Activated CD4-positive, alpha-beta memory T cell treated with anti-CD3 and anti-CD28 coated beads, Interleukin-2, amount 10 ng/mL, durations not matched to agents 7 days and 5 days (primary cell): ENCODE measurements at regions not wholly inside any gene's neighbourhood (a gene's known extent, or its start where the extent isn't known, plus 50 kb on each side); places are given as distances from the start of the nearest gene placed in this dataset.

Experiments
- CTCF ChIA-PET: fragments of 350-600 bp; sonication (Branson Sonifier 250); formaldehyde crosslinking; loops from one replicate; lab custom pipeline; 2021; ENCODE audit warnings: antibody characterized with exemption, inconsistent platforms; lab: Charles Lee
- POLR2A ChIA-PET: fragments of 350-600 bp; sonication (Branson Sonifier 250); formaldehyde crosslinking; loops from one replicate; lab custom pipeline; 2021; ENCODE audit warnings: antibody characterized with exemption; lab: Charles Lee
- DNase-seq: peaks from one replicate; pipeline ENCODE4 v3.0.0-alpha.2; 2020
- H3K27ac Mint-ChIP-seq: one replicate; pipeline ENCODE4 v1.8.0; 2021; ENCODE audit warnings: mild to moderate bottlenecking, mixed read lengths
- H3K27me3 Mint-ChIP-seq: one replicate; pipeline ENCODE4 v1.8.0; 2021; ENCODE audit warnings: mixed read lengths
- H3K36me3 Mint-ChIP-seq: one replicate; pipeline ENCODE4 v1.8.0; 2021; ENCODE audit warnings: low read depth, mixed read lengths
- H3K4me1 Mint-ChIP-seq: one replicate; pipeline ENCODE4 v1.8.0; 2021; ENCODE audit warnings: mixed read lengths
- H3K4me3 Mint-ChIP-seq: one replicate; pipeline ENCODE4 v1.8.0; 2021; ENCODE audit warnings: mild to moderate bottlenecking, mixed read lengths
- H3K9me3 Mint-ChIP-seq: one replicate; pipeline ENCODE4 v1.8.0; 2021; ENCODE audit warnings: mixed read lengths

- Mint-ChIP-seq H3K36me3 (no peaks in the 10 kb centered on the region), H3K4me1 (no peaks in the 10 kb centered on the region), H3K27ac (no peak overlapping the region), H3K4me3 (no peak overlapping the region), H3K27me3 (no peaks in the 10 kb centered on the region), H3K9me3 (peaks cover 4% of the 10 kb centered on the region)
- POLR2A ChIA-PET: no interaction called here
- CTCF ChIA-PET: no interaction called here
- DNase-seq: no peak
Observed at GRCh38 chr22:49192857-49193250, 634.8 kb downstream of the BRD1 start.

GRCh38 chr22:49192180-49192856 lies 635.4 kb downstream of the BRD1 start:
- Mint-ChIP-seq H3K9me3 (peaks cover 4% of the 10 kb centered on the region), H3K27me3 (no peaks in the 10 kb centered on the region), H3K4me1 (no peaks in the 10 kb centered on the region), H3K4me3 (no peak overlapping the region), H3K36me3 (no peaks in the 10 kb centered on the region), H3K27ac (no peak overlapping the region)
- no peak for DNase-seq
- ChIA-PET POLR2A (no interaction called here), CTCF (no interaction called here)

GRCh38 chr22:49191506-49191980 lies 636.1 kb downstream of the BRD1 start:
- POLR2A ChIA-PET: no interaction called here
- H3K27ac Mint-ChIP-seq: no peak overlapping the region
- peaks cover 4% of the 10 kb centered on the region for H3K9me3 Mint-ChIP-seq
- H3K4me3 Mint-ChIP-seq: no peak overlapping the region
- DNase-seq: no peak
- H3K36me3 Mint-ChIP-seq: no peaks in the 10 kb centered on the region
- no peaks in the 10 kb centered on the region for H3K27me3 Mint-ChIP-seq
- no peaks in the 10 kb centered on the region for H3K4me1 Mint-ChIP-seq
- CTCF ChIA-PET: no interaction called here

- Mint-ChIP-seq H3K27me3 (no peaks in the 10 kb centered on the region), H3K4me1 (no peaks in the 10 kb centered on the region), H3K4me3 (no peak overlapping the region), H3K27ac (no peak overlapping the region), H3K9me3 (peaks cover 4% of the 10 kb centered on the region), H3K36me3 (no peaks in the 10 kb centered on the region)
- DNase-seq: no peak
- CTCF ChIA-PET: no interaction called here
- POLR2A ChIA-PET: no interaction called here
Observed at GRCh38 chr22:49190816-49191505, 636.7 kb downstream of the BRD1 start.

GRCh38 chr22:49189871-49190270 lies 637.8 kb downstream of the BRD1 start:
- Mint-ChIP-seq H3K36me3 (no peaks in the 10 kb centered on the region), H3K4me1 (no peaks in the 10 kb centered on the region), H3K27ac (no peak overlapping the region), H3K4me3 (no peak overlapping the region), H3K9me3 (peaks cover 4% of the 10 kb centered on the region), H3K27me3 (no peaks in the 10 kb centered on the region)
- CTCF ChIA-PET: no interaction called here
- POLR2A ChIA-PET: no interaction called here
- no peak for DNase-seq

GRCh38 chr22:49188591-49188990 lies 639.1 kb downstream of the BRD1 start:
- no peaks in the 10 kb centered on the region for H3K36me3 Mint-ChIP-seq
- H3K27me3 Mint-ChIP-seq: no peaks in the 10 kb centered on the region
- no peak overlapping the region for H3K27ac Mint-ChIP-seq

GRCh38 chr22:49188091-49188490 lies 639.6 kb downstream of the BRD1 start:
- Mint-ChIP-seq H3K4me3 (no peak overlapping the region), H3K27ac (no peak overlapping the region), H3K9me3 (peaks cover 4% of the 10 kb centered on the region), H3K36me3 (no peaks in the 10 kb centered on the region), H3K4me1 (no peaks in the 10 kb centered on the region), H3K27me3 (no peaks in the 10 kb centered on the region)
- POLR2A ChIA-PET: no interaction called here
- CTCF ChIA-PET: no interaction called here
- no peak for DNase-seq

More at GRCh38 chr22:49188591-49188990, 639.1 kb downstream of the BRD1 start:
- CTCF ChIA-PET: no interaction called here
- DNase-seq: no peak
- peaks cover 4% of the 10 kb centered on the region for H3K9me3 Mint-ChIP-seq
- POLR2A ChIA-PET: no interaction called here
- no peak overlapping the region for H3K4me3 Mint-ChIP-seq
- no peaks in the 10 kb centered on the region for H3K4me1 Mint-ChIP-seq

GRCh38 chr22:49186762-49187161 lies 640.9 kb downstream of the BRD1 start:
- no peak overlapping the region for H3K27ac Mint-ChIP-seq
- H3K9me3 Mint-ChIP-seq: peaks cover 4% of the 10 kb centered on the region
- DNase-seq: no peak
- H3K4me3 Mint-ChIP-seq: no peak overlapping the region
- POLR2A ChIA-PET: no interaction called here
- no peaks in the 10 kb centered on the region for H3K36me3 Mint-ChIP-seq
- no peaks in the 10 kb centered on the region for H3K27me3 Mint-ChIP-seq
- H3K4me1 Mint-ChIP-seq: no peaks in the 10 kb centered on the region
- CTCF ChIA-PET: no interaction called here

GRCh38 chr22:49186293-49186692 lies 641.4 kb downstream of the BRD1 start:
- Mint-ChIP-seq H3K4me3 (no peak overlapping the region), H3K4me1 (no peaks in the 10 kb centered on the region), H3K27me3 (no peaks in the 10 kb centered on the region), H3K27ac (no peak overlapping the region), H3K9me3 (peaks cover 4% of the 10 kb centered on the region), H3K36me3 (no peaks in the 10 kb centered on the region)
- ChIA-PET CTCF (no interaction called here), POLR2A (no interaction called here)
- DNase-seq: no peak

GRCh38 chr22:49185312-49185969 lies 642.2 kb downstream of the BRD1 start:
- ChIA-PET CTCF (no interaction called here), POLR2A (no interaction called here)
- no peak overlapping the region for H3K4me3 Mint-ChIP-seq

GRCh38 chr22:49184736-49185135 lies 642.9 kb downstream of the BRD1 start:
- H3K36me3 Mint-ChIP-seq: no peaks in the 10 kb centered on the region
- no peaks in the 10 kb centered on the region for H3K4me1 Mint-ChIP-seq
- no peak for DNase-seq
- H3K9me3 Mint-ChIP-seq: peaks cover 4% of the 10 kb centered on the region
- CTCF ChIA-PET: no interaction called here
- no peaks in the 10 kb centered on the region for H3K27me3 Mint-ChIP-seq
- POLR2A ChIA-PET: no interaction called here
- H3K27ac Mint-ChIP-seq: no peak overlapping the region
- no peak overlapping the region for H3K4me3 Mint-ChIP-seq

More at GRCh38 chr22:49185312-49185969, 642.2 kb downstream of the BRD1 start:
- H3K9me3 Mint-ChIP-seq: peaks cover 4% of the 10 kb centered on the region
- no peaks in the 10 kb centered on the region for H3K36me3 Mint-ChIP-seq
- H3K4me1 Mint-ChIP-seq: no peaks in the 10 kb centered on the region
- no peaks in the 10 kb centered on the region for H3K27me3 Mint-ChIP-seq
- H3K27ac Mint-ChIP-seq: no peak overlapping the region
- no peak for DNase-seq

- ChIA-PET CTCF (no interaction called here), POLR2A (no interaction called here)
- no peaks in the 10 kb centered on the region for H3K27me3 Mint-ChIP-seq
- no peaks in the 10 kb centered on the region for H3K36me3 Mint-ChIP-seq
- no peak for DNase-seq
- H3K9me3 Mint-ChIP-seq: peaks cover 4% of the 10 kb centered on the region
- no peaks in the 10 kb centered on the region for H3K4me1 Mint-ChIP-seq
- no peak overlapping the region for H3K27ac Mint-ChIP-seq
- no peak overlapping the region for H3K4me3 Mint-ChIP-seq
Observed at GRCh38 chr22:49183826-49184216, 643.9 kb downstream of the BRD1 start.

GRCh38 chr22:49183208-49183825 lies 644.4 kb downstream of the BRD1 start:
- ChIA-PET CTCF (no interaction called here), POLR2A (no interaction called here)
- DNase-seq: no peak
- peaks cover 2% of the 10 kb centered on the region for H3K9me3 Mint-ChIP-seq
- H3K27ac Mint-ChIP-seq: no peak overlapping the region
- no peaks in the 10 kb centered on the region for H3K4me1 Mint-ChIP-seq
- H3K4me3 Mint-ChIP-seq: no peak overlapping the region
- H3K36me3 Mint-ChIP-seq: no peaks in the 10 kb centered on the region
- no peaks in the 10 kb centered on the region for H3K27me3 Mint-ChIP-seq
